LNCAP (cell line): ENCODE measurements at regions not wholly inside any gene's neighbourhood (a gene's known extent, or its start where the extent isn't known, plus 50 kb on each side); places are given as distances from the start of the nearest gene placed in this dataset.

Source experiments
- TF ChIP-seq, protein P1 (sequence below): fragments of 450-650 bp; IDR thresholded peaks from 2 replicates; pipeline ENCODE4 v1.5.1; 2017; ENCODE audit warnings: mild to moderate bottlenecking

GRCh38 chrX:109172091-109172602 is 309.7 kb downstream of the GUCY2F start:
- TF ChIP-seq, protein P1, sequence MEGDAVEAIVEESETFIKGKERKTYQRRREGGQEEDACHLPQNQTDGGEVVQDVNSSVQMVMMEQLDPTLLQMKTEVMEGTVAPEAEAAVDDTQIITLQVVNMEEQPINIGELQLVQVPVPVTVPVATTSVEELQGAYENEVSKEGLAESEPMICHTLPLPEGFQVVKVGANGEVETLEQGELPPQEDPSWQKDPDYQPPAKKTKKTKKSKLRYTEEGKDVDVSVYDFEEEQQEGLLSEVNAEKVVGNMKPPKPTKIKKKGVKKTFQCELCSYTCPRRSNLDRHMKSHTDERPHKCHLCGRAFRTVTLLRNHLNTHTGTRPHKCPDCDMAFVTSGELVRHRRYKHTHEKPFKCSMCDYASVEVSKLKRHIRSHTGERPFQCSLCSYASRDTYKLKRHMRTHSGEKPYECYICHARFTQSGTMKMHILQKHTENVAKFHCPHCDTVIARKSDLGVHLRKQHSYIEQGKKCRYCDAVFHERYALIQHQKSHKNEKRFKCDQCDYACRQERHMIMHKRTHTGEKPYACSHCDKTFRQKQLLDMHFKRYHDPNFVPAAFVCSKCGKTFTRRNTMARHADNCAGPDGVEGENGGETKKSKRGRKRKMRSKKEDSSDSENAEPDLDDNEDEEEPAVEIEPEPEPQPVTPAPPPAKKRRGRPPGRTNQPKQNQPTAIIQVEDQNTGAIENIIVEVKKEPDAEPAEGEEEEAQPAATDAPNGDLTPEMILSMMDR = no peak

DNA sequence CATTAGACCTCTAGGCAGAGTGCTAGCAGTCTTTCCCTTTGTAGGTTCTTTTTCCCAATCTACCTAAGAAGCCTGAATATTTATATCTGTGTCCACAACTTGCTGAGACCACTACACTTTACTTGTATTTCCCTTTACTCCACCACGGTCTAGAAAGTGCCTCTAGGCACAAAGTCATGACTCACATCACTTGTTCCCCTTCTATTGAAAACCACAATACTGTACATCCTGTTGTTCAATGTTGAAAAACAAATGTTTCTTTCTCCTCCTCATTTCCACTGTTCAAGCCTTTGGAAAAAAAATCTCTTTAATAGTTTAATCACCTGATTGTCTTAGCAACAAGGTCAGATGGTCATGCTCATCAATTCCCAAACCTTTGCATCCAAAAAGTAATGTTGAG is 326.7 kb downstream of the GUCY2F start:
- TF ChIP-seq, protein P1 = no peak

GRCh38 chrX:109140463-109140862 is 341.4 kb downstream of the GUCY2F start:
- TF ChIP-seq, protein P1 = no peak

DNA sequence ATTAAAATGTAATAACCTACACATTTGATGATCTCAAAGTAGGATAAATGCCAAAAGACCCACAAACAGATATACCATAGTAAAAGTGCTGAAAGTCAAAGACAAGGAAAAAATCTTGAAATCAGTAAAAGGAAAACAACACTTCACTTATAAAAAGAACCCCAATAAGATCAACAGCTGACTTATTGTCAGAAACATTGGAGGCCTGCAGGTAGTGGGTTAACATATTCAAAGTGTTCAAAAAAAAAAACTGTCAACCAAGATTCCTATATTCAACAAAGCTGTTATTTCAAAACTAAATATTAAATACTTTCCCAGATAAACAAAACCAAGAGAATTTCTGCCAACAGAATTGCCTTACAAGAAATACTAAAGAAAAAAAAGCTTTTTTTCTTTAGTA is 347.1 kb downstream of the GUCY2F start:
- TF ChIP-seq, protein P1 = no peak

GRCh38 chrX:109125304-109125703 is 356.6 kb downstream of the GUCY2F start:
- TF ChIP-seq, protein P1 = no peak

GRCh38 chrX:109089359-109089758 is 353.0 kb upstream of the IRS4 start:
- TF ChIP-seq, protein P1 = no peak

GRCh38 chrX:109077788-109078187 is 341.4 kb upstream of the IRS4 start:
- TF ChIP-seq, protein P1 = no peak

DNA sequence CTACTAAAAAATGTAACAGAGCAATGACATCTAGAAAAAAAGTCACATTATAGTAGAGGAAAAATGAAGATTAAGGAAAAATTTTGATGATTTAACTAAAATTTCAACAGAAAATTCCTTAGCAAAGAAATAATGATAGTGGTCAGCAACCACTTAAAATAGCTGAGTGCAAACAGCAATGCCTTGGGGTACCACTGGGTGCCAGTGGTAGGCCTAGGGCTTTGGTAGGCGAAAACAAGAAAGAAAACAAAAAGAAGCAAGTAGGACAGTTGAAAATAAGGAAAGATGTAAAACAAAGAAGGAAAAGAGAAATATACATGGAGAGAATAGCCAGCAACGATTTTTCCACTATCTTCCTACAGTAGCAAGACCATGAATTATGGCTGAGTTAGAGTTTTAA is 313.5 kb upstream of the IRS4 start:
- TF ChIP-seq, protein P1 = peak; percentile 27; the same call in 1 of the 2 replicates
